Uterus (tissue), 3 donors: ENCODE measurements at regions not wholly inside any gene's neighbourhood (a gene's known extent, or its start where the extent isn't known, plus 50 kb on each side); places are given as distances from the start of the nearest gene placed in this dataset.

Experiments used
- DNase-seq, 2 donors: peaks; one replicate each; pipeline ENCODE4 v3.0.0-alpha.2; 2019 to 2020
- H3K27ac ChIP-seq, 2 donors: fragments of 200-600 bp; sonication (generic); 1 replicate in 1 of 2; 2 replicates in 1 of 2; pipeline ENCODE4 v1.5.1; 2016 to 2018
- H3K27me3 ChIP-seq, 2 donors: fragments of 200-600 bp; sonication (generic); one replicate each; pipeline ENCODE4 v1.5.1; 2018 to 2019; ENCODE audit warnings: control low read depth in 1 of 2
- H3K36me3 ChIP-seq, 2 donors: fragments of 200-600 bp; sonication (generic); one replicate each; pipeline ENCODE4 v1.5.1; 2019; ENCODE audit warnings: control low read depth in 1 of 2
- H3K4me1 ChIP-seq, 2 donors: fragments of 200-600 bp; sonication (generic); one replicate each; pipeline ENCODE4 v1.5.1; 2018 to 2019; ENCODE audit warnings: control low read depth in 1 of 2
- H3K4me3 ChIP-seq, 2 donors: fragments of 200-600 bp; sonication (generic); 1 replicate in 1 of 2; 2 replicates in 1 of 2; pipeline ENCODE4 v1.5.1; 2018 to 2019; ENCODE audit warnings: mild to moderate bottlenecking in 1 of 2
- H3K9me3 ChIP-seq, 2 donors: fragments of 200-600 bp; sonication (generic); one replicate each; pipeline ENCODE4 v1.5.1; 2019; ENCODE audit warnings: control low read depth in 1 of 2
- POLR2A ChIP-seq, 2 donors: fragments of 450-650 bp; IDR thresholded peaks; one replicate each; pipeline ENCODE4 v1.6.1; 2016; ENCODE audit warnings: antibody characterized with exemption in 2 of 2, mild to moderate bottlenecking in 1 of 2, moderate library complexity in 1 of 2
- intact Hi-C: fragments of 100-400 bp; cut with DNase I; formaldehyde crosslinking; loops from one replicate; pipeline ENCODE4 v1.15.1; 2023; ENCODE audit warnings: low total_unique reads
- TF ChIP-seq, protein P1 (sequence below), 4 experiments: fragments of 200-600 bp in 2 of 4; fragments of 450-650 bp in 2 of 4; sonication (generic) in 2 of 4; IDR thresholded peaks; one replicate each; pipeline ENCODE4 v1.5.1; 2016 to 2019; ENCODE audit warnings: antibody characterized with exemption in 4 of 4, mild to moderate bottlenecking in 2 of 4, moderate library complexity in 1 of 4
- donor health status: DM: yes; HTN: yes; CAD: no.

DNA sequence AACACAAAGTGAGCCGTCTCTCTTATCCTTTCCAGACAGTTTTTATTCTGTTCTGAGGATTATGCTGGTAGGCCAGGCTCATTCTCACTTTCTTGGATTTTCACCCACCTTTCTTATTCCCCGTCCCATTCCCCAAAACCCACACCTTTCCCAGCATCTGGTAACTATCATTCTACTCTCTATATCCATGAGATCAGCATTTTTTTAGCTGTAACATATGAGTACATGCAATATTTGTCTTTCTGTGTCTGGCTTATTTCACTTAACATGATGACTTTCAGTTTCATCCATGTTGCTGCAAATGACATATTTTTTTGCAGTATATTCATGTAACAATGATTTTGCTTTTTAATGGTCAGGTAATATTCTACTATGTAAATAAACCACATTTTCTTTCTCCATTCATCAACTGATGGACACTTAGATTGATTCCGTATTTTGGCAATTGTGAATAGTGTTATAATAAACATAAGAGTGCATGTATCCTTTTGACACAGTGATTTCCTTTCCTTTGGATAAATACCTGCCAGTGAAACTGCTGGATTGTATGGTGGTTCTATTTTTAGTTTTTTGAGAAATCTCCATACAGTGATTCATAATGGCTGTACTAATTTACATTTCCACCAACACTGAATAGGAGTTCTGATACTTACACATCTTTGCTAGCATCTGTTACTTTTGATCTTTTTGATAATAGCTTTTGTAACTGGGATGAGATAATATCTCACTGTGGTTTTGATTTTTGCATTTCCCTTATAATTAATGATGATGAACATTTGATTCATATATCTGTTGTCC, 289.3 kb downstream of the RPRM start:
- H3K36me3 ChIP-seq = no peaks in the 10 kb centered on the region
- no peak for TF ChIP-seq POLR2A (IDR thresholded peaks at IDR 0.05)
- TF ChIP-seq, protein P1, sequence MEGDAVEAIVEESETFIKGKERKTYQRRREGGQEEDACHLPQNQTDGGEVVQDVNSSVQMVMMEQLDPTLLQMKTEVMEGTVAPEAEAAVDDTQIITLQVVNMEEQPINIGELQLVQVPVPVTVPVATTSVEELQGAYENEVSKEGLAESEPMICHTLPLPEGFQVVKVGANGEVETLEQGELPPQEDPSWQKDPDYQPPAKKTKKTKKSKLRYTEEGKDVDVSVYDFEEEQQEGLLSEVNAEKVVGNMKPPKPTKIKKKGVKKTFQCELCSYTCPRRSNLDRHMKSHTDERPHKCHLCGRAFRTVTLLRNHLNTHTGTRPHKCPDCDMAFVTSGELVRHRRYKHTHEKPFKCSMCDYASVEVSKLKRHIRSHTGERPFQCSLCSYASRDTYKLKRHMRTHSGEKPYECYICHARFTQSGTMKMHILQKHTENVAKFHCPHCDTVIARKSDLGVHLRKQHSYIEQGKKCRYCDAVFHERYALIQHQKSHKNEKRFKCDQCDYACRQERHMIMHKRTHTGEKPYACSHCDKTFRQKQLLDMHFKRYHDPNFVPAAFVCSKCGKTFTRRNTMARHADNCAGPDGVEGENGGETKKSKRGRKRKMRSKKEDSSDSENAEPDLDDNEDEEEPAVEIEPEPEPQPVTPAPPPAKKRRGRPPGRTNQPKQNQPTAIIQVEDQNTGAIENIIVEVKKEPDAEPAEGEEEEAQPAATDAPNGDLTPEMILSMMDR (IDR thresholded peaks at IDR 0.05) = no peak
- no peaks in the 10 kb centered on the region for H3K9me3 ChIP-seq
- no peaks in the 10 kb centered on the region for H3K27me3 ChIP-seq
- H3K4me1 ChIP-seq = no peaks in the 10 kb centered on the region
- no peak overlapping the region for H3K4me3 ChIP-seq
- no peak for DNase-seq
- intact Hi-C loops = no loop called here
- no peak overlapping the region for H3K27ac ChIP-seq

DNA sequence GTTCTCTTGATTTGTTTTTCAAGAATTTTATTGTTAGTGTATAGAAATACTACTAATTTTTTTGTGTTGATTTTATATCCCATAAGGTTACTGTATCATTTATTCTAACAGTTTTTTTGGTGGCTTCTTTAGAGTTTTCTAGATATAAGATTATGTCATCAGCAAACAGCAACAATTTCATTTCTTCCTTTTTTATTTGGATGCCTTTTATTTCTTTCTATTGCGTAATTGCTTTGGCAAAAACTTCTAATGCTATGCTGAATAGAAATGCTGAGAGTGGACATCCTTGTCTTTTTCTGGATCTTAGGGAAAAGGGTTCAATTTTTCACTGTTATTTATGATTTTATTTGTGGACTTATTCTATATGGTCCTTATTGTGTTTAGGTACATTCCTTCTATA, 298.8 kb downstream of the RPRM start:
- intact Hi-C loops = no loop called here
- Histone ChIP-seq H3K9me3 (no peaks in the 10 kb centered on the region), H3K27ac (no peak overlapping the region), H3K36me3 (no peaks in the 10 kb centered on the region), H3K4me1 (no peaks in the 10 kb centered on the region), H3K4me3 (no peak overlapping the region), H3K27me3 (no peaks in the 10 kb centered on the region)
- TF ChIP-seq, protein P1 (IDR thresholded peaks at IDR 0.05) = no peak
- TF ChIP-seq POLR2A (IDR thresholded peaks at IDR 0.05) = no peak
- no peak for DNase-seq

DNA sequence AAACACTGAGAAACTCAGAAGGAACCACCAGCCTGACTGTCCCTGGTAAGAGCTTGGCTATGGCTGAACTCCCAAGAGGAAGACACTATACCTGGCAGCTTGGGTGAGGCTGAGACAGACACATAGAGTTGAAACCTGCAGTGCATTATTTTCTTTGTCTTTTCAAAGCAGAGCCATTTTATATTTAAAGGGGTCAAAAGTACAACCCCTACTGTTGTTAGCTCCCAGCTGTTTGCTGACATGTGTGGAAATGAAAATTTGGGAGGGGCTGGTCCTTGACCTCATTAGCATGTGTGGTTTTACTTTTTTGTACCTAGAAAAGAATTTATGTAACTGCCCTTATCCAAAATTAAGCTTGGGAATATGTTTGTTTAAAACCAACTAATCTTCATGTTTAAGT, 309.0 kb downstream of the RPRM start:
- TF ChIP-seq, protein P1 (IDR thresholded peaks at IDR 0.05) = no peak
- TF ChIP-seq POLR2A (IDR thresholded peaks at IDR 0.05) = no peak
- intact Hi-C loops = no loop called here
- no peak for DNase-seq
- Histone ChIP-seq H3K4me3 (no peak overlapping the region), H3K36me3 (no peaks in the 10 kb centered on the region), H3K4me1 (no peaks in the 10 kb centered on the region), H3K27me3 (no peaks in the 10 kb centered on the region), H3K9me3 (no peaks in the 10 kb centered on the region), H3K27ac (no peak overlapping the region)

DNA sequence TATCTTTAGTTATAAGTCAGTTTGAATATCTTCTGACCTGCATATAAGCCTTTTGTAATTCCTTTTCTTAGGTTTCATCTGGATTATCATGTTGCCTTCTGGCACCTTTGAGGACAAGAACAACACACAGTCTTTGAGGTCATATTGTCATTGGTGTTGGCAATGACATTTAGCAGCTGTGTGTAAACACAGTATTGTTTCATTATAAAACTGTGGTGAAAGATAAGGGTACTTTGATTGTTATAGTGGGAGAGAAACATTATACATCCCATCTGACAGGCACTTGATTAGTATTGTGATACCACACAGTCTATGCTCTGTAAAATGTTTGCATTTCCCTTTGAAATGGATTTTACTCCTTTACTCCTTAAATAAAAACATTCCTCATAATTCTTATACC, 313.5 kb downstream of the RPRM start:
- Histone ChIP-seq H3K27me3 (no peaks in the 10 kb centered on the region), H3K9me3 (no peaks in the 10 kb centered on the region), H3K36me3 (no peaks in the 10 kb centered on the region), H3K4me1 (no peaks in the 10 kb centered on the region), H3K27ac (no peak overlapping the region), H3K4me3 (no peak overlapping the region)
- DNase-seq = no peak
- TF ChIP-seq, protein P1 (IDR thresholded peaks at IDR 0.05) = no peak
- no peak for TF ChIP-seq POLR2A (IDR thresholded peaks at IDR 0.05)
- intact Hi-C loops = no loop called here

DNA sequence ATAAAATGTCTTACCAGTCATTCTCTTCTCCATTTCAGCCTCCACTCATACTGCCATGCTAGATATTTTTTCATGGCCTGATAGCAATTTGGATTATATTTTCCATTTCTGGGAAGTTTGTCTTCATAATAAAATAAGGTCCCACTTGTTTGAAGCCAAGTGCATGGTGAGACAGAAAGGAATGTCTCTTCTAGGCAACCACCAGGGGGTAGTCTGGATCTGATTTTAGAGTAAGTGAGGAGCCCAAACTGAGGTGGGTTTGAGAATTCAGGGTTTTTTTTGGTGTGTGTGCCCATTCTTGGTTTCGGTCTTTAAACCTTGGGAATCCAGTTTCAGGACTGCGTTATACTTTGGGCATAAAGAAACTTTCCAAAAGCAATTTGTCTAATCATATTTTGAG, 315.5 kb downstream of the RPRM start:
- TF ChIP-seq, protein P1 (IDR thresholded peaks at IDR 0.05) = peak; percentile 18 to 41 (median 34)
- TF ChIP-seq POLR2A (IDR thresholded peaks at IDR 0.05) = no peak
- Histone ChIP-seq H3K4me3 (no peak overlapping the region), H3K9me3 (no peaks in the 10 kb centered on the region), H3K4me1 (no peaks in the 10 kb centered on the region), H3K27me3 (no peaks in the 10 kb centered on the region), H3K27ac (no peak overlapping the region), H3K36me3 (no peaks in the 10 kb centered on the region)
- peak in 1 of 2 donors; percentile 19 for DNase-seq
- intact Hi-C loops = no loop called here
